Common myeloid progenitor, CD34-positive (primary cell): ENCODE measurements at regions not wholly inside any gene's neighbourhood (a gene's known extent, or its start where the extent isn't known, plus 50 kb on each side); places are given as distances from the start of the nearest gene placed in this dataset.

Experiments used
- CTCF ChIA-PET: fragments of 350-600 bp; sonication (Branson Sonifier 250); formaldehyde crosslinking; loops from one replicate; lab custom pipeline; 2021; ENCODE audit warnings: antibody characterized with exemption; lab: Charles Lee
- POLR2A ChIA-PET: fragments of 350-600 bp; sonication (Branson Sonifier 250); formaldehyde crosslinking; loops from one replicate; lab custom pipeline; 2021; ENCODE audit warnings: antibody characterized with exemption; lab: Charles Lee
- DNase-seq, 3 donors: peaks; one replicate each; pipeline versions ENCODE4 v3.0.0 to v3.0.0-alpha.2; 2013
- H3K27ac ChIP-seq, 2 experiments: 1 replicate in 1 of 2; 2 replicates in 1 of 2; pipeline ENCODE4 v1.7.0; 2013; ENCODE audit warnings: inconsistent platforms in 2 of 2, low read length in 2 of 2, mild to moderate bottlenecking in 2 of 2, low read depth in 1 of 2, moderate library complexity in 1 of 2; ENCODE audit not compliant: severe bottlenecking in 2 of 2, insufficient read depth in 1 of 2, poor library complexity in 1 of 2
- H3K27me3 ChIP-seq, 5 experiments: replicated peaks in 2 of 5; 1 replicate in 3 of 5; 2 replicates in 2 of 5; pipeline versions ENCODE4 v1.6.1 to v1.7.0; 2013; ENCODE audit warnings: low read length in 4 of 5, mild to moderate bottlenecking in 2 of 5, moderate library complexity in 2 of 5, inconsistent platforms in 1 of 5; ENCODE audit not compliant: insufficient read depth in 5 of 5, control insufficient read depth in 4 of 5
- H3K36me3 ChIP-seq, 4 experiments: 1 replicate in 2 of 4; 2 replicates in 2 of 4; pipeline versions ENCODE4 v1.6.1 to v1.7.0; 2013; ENCODE audit warnings: low read length in 3 of 4, control low read depth in 1 of 4, mild to moderate bottlenecking in 1 of 4; ENCODE audit not compliant: control insufficient read depth in 4 of 4, insufficient read depth in 4 of 4
- H3K4me1 ChIP-seq, 4 experiments: 1 replicate in 3 of 4; 2 replicates in 1 of 4; pipeline versions ENCODE4 v1.6.1 to v1.7.1; 2013; ENCODE audit warnings: low read length in 3 of 4, mild to moderate bottlenecking in 3 of 4, control low read depth in 1 of 4, inconsistent platforms in 1 of 4, moderate library complexity in 1 of 4; ENCODE audit not compliant: control insufficient read depth in 4 of 4, insufficient read depth in 4 of 4; ENCODE audit errors: control extremely low read depth in 1 of 4
- H3K4me3 ChIP-seq, 7 experiments: 1 replicate in 4 of 7; 2 replicates in 3 of 7; pipeline versions ENCODE4 v1.5.1 to v1.7.0; 2013; ENCODE audit warnings: mild to moderate bottlenecking in 7 of 7, low read length in 6 of 7, moderate library complexity in 6 of 7, inconsistent platforms in 2 of 7, low read depth in 2 of 7, control low read depth in 1 of 7; ENCODE audit not compliant: insufficient read depth in 4 of 7, control insufficient read depth in 1 of 7; ENCODE audit errors: extremely low read depth in 1 of 7
- H3K9me3 ChIP-seq, 5 experiments: 1 replicate in 4 of 5; 2 replicates in 1 of 5; pipeline versions ENCODE4 v1.6.1 to v1.7.1; 2013; ENCODE audit warnings: low read length in 4 of 5, mild to moderate bottlenecking in 2 of 5, inconsistent platforms in 1 of 5, low read depth in 1 of 5, moderate library complexity in 1 of 5; ENCODE audit not compliant: control insufficient read depth in 4 of 5, insufficient read depth in 2 of 5; ENCODE audit errors: control extremely low read depth in 1 of 5
- WGBS: methylation state at CpG from one replicate; pipeline ENCODE4 v1.1.5; 2013; ENCODE audit not compliant: insufficient coverage; 5-methylcytosine and 5-hydroxymethylcytosine counted together

- no peak for DNase-seq
- no peaks in the 10 kb centered on the region for H3K36me3 ChIP-seq
Observed at GRCh38 chr15:66882251-66883020, 180.4 kb downstream of the SMAD6 start.

GRCh38 chr15:66883284-66883911 is 181.4 kb downstream of the SMAD6 start:
- ChIA-PET CTCF (interaction anchor here (0.7 kb wide), 1 partner anchor 13 kb away, joined by 3 read pairs; no protein-coding TSS in a partner anchor), POLR2A (no interaction called here)
- DNase-seq, result no peak
- Histone ChIP-seq H3K4me3 (no peak overlapping the region), H3K4me1 (peaks cover 0 to 3% (median 0%) of the 10 kb centered on the region in 4 experiments), H3K27me3 (peaks cover 0 to 2% (median 0%) of the 10 kb centered on the region in 5 experiments), H3K36me3 (no peaks in the 10 kb centered on the region), H3K27ac (no peak overlapping the region), H3K9me3 (peaks cover 0 to 3% (median 1%) of the 10 kb centered on the region in 5 experiments)
- 44% methylated on average over 9 of the region's 10 CpGs for WGBS

More at GRCh38 chr15:66882251-66883020, 180.4 kb downstream of the SMAD6 start:
- peaks cover 0 to 5% (median 0%) of the 10 kb centered on the region in 4 experiments for H3K4me1 ChIP-seq
- H3K27ac ChIP-seq, result no peak overlapping the region
- WGBS, result 98% methylated on average over 11 of the region's 11 CpGs
- POLR2A ChIA-PET, result no interaction called here
- no peak overlapping the region for H3K4me3 ChIP-seq
- H3K9me3 ChIP-seq, result peaks cover 0 to 2% (median 0%) of the 10 kb centered on the region in 5 experiments
- peaks cover 0 to 2% (median 0%) of the 10 kb centered on the region in 5 experiments for H3K27me3 ChIP-seq
- CTCF ChIA-PET, result interaction anchor here (2.3 kb wide), 1 partner anchor 9 kb away, joined by 5 read pairs; no protein-coding TSS in a partner anchor

GRCh38 chr15:66884115-66884622 is 181.2 kb upstream of the SMAD3 start:
- Histone ChIP-seq H3K36me3 (no peaks in the 10 kb centered on the region), H3K4me3 (no peak overlapping the region), H3K27me3 (peaks cover 0 to 2% (median 0%) of the 10 kb centered on the region in 5 experiments), H3K27ac (no peak overlapping the region), H3K9me3 (peaks cover 0 to 5% (median 3%) of the 10 kb centered on the region in 5 experiments), H3K4me1 (peaks cover 0 to 3% (median 0%) of the 10 kb centered on the region in 4 experiments)
- ChIA-PET POLR2A (no interaction called here), CTCF (no interaction called here)
- WGBS, result 96% methylated on average over 3 of the region's 8 CpGs
- no peak for DNase-seq

GRCh38 chr15:66884661-66885237 is 180.7 kb upstream of the SMAD3 start:
- H3K36me3 ChIP-seq, result no peaks in the 10 kb centered on the region
- CTCF ChIA-PET, result no interaction called here
- H3K4me3 ChIP-seq, result no peak overlapping the region
- H3K27ac ChIP-seq, result no peak overlapping the region
- H3K9me3 ChIP-seq, result peaks cover 0 to 9% (median 3%) of the 10 kb centered on the region in 5 experiments
- peaks cover 0 to 2% (median 0%) of the 10 kb centered on the region in 5 experiments for H3K27me3 ChIP-seq
- POLR2A ChIA-PET, result no interaction called here
- WGBS, result 90% methylated on average over 2 of the region's 8 CpGs
- peaks cover 0 to 3% (median 0%) of the 10 kb centered on the region in 4 experiments for H3K4me1 ChIP-seq
- DNase-seq, result no peak

GRCh38 chr15:66885281-66885915 is 180.0 kb upstream of the SMAD3 start:
- no peak overlapping the region for H3K27ac ChIP-seq
- peaks cover 0 to 3% (median 0%) of the 10 kb centered on the region in 4 experiments for H3K4me1 ChIP-seq
- POLR2A ChIA-PET, result no interaction called here
- 100% methylated on average over 5 of the region's 5 CpGs for WGBS
- peaks cover 0 to 9% (median 3%) of the 10 kb centered on the region in 5 experiments for H3K9me3 ChIP-seq
- H3K27me3 ChIP-seq, result peaks cover 0 to 2% (median 0%) of the 10 kb centered on the region in 5 experiments
- CTCF ChIA-PET, result no interaction called here
- H3K4me3 ChIP-seq, result no peak overlapping the region
- no peaks in the 10 kb centered on the region for H3K36me3 ChIP-seq
- no peak for DNase-seq

- no peak overlapping the region for H3K4me3 ChIP-seq
- whole genome bisulfite sequencing, result 98% methylated on average over 5 of the region's 9 CpGs
- H3K27me3 ChIP-seq, result peaks cover 0 to 2% (median 0%) of the 10 kb centered on the region in 5 experiments
- H3K36me3 ChIP-seq, result no peaks in the 10 kb centered on the region
- peaks cover 0 to 9% (median 3%) of the 10 kb centered on the region in 5 experiments for H3K9me3 ChIP-seq
- no peak overlapping the region for H3K27ac ChIP-seq
- DNase-seq, result no peak
- ChIA-PET POLR2A (no interaction called here), CTCF (interaction anchor here (1.0 to 1.6 kb wide), 3 partner anchors 13 to 25 kb away, joined by 3 to 4 read pairs (median 4); no protein-coding TSS in a partner anchor)
- peaks cover 0 to 3% (median 0%) of the 10 kb centered on the region in 4 experiments for H3K4me1 ChIP-seq
Observed at GRCh38 chr15:66886241-66886675, 179.1 kb upstream of the SMAD3 start.
